SW 1271 (cell line): ENCODE measurements at regions not wholly inside any gene's neighbourhood (a gene's known extent, or its start where the extent isn't known, plus 50 kb on each side); places are given as distances from the start of the nearest gene placed in this dataset.

ENCODE experiments used
- DNase-seq, 2 experiments: peaks; one replicate each; lab custom pipeline; 2025; lab: John Stamatoyannopoulos, UW

GRCh38 chr1:173422456-173422976, 54.6 kb upstream of the PRDX6 start:
- no peak for DNase-seq

- no peak for DNase-seq
These were observed 53.8 kb upstream of the PRDX6 start for GRCh38 chr1:173423291-173423690.

DNA sequence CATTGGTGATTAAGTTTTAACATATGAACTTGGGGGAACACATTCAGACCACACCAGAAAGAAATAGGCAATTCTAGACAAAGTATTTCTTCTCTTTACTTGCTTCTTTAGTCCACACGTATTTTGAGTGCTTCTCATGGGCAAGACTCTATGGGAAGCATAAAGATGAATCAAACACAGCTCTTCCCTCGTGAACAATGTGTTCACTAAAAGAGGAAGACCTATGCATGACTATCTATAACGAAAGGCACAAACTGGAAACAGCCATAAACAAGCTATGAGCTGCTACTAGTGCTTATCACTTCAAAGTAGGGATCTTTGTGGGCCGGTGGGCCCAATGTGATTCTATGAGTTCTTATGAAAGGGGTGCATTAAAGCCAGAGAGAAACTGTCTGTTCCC, 53.0 kb upstream of the PRDX6 start:
- no peak for DNase-seq

DNA sequence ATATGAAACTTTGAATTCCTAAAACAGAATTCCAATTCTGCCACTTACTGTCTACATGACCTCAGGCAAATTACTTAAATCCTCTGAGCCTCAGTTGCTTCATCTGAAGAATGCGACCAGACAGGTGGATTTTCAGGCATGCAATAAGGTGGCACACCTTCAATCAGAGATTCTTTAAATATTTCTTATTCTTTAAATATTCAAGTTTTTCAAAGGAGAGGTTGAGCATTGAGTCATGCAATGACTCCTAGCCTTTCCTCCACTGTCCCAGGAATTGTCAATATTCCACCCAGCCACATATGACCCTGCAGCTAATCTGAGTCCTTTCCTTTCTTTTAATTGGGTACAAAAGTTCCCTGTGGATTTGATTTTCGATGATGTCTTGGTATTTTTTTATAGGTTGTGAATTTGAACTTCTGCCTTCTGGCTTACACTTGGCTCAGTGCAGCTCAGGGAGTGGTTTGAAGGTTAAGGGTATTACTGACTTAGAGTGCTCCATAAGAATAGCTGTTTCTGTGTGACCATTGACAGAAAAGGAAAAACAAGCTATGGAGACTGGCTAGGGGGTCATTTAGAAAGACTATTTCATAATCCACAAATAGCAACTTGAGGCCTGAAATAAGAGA, 52.2 kb upstream of the PRDX6 start:
- DNase-seq, result no peak

DNA sequence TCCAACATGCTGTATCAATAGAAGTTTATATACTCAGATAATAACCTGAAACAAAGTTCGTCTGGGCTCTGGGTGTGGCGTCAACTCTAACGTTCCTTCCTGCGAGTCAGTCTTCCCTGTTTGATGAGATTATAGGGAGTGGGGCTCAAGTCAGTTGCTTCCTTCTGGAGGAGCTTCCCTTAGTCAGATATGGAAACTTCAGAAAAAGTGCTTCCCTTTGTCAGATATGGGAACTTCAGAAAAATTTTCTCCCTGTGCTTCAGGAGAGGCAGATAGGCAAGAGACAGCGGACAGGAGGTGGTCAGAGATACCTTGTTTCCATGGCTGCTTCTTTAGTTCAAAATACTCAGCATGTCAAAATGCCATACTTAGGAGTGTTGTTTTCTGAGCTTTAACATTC, 51.1 kb upstream of the PRDX6 start:
- DNase-seq, result no peak

GRCh38 chr1:173427146-173428054, 49.7 kb upstream of the PRDX6 start:
- no peak for DNase-seq
